SK-N-SH (cell line): ENCODE measurements at regions not wholly inside any gene's neighbourhood (a gene's known extent, or its start where the extent isn't known, plus 50 kb on each side); places are given as distances from the start of the nearest gene placed in this dataset.
A peak's percentile ranks its signal among the peaks of the same experiment; 100 is the strongest.

Experiments used
- CTCF ChIA-PET: fragments of 300-600, 350-600 bp; formaldehyde crosslinking; extraction: SDS; loops from one replicate; lab custom pipeline; 2021; lab: Yijun Ruan, JAX
- POLR2A ChIA-PET: fragments of 350-600 bp; sonication (Branson Sonifier 250); formaldehyde crosslinking; extraction: SDS; loops from one replicate; lab custom pipeline; 2020; ENCODE audit warnings: antibody characterized with exemption, inconsistent platforms; lab: Yijun Ruan, JAX
- DNase-seq: peaks from one replicate; pipeline ENCODE4 v3.0.0; 2012
- H2AFZ ChIP-seq: fragments of 200-600 bp; sonication (generic); 2 replicates; pipeline ENCODE4 v1.8.1; 2016; ENCODE audit warnings: antibody characterized with exemption, mild to moderate bottlenecking, low read depth
- H3F3A ChIP-seq: fragments of 200-600 bp; sonication (generic); replicated peaks from 2 replicates; pipeline ENCODE3; 2016; ENCODE audit warnings: antibody characterized with exemption, mild to moderate bottlenecking; ENCODE audit not compliant: insufficient read depth
- H3K27ac ChIP-seq, 2 experiments: fragments of 200-500 bp in 1 of 2; fragments of 200-600 bp in 1 of 2; sonication (Bioruptor generic) in 1 of 2; sonication (generic), shearing (Covaris generic) in 1 of 2; 2 replicates each; pipeline versions ENCODE4 v1.5.1 to v1.6.1; 2014 to 2016; ENCODE audit warnings: low read depth in 2 of 2, inconsistent platforms in 1 of 2, low read length in 1 of 2, mild to moderate bottlenecking in 1 of 2, mixed read lengths in 1 of 2
- H3K27me3 ChIP-seq: fragments of 200-600 bp; sonication (generic), shearing (Covaris generic); 2 replicates; pipeline ENCODE4 v1.6.1; 2016; ENCODE audit warnings: mixed run types; ENCODE audit not compliant: insufficient read depth
- H3K36me3 ChIP-seq, 2 experiments: fragments of 200-500 bp in 1 of 2; fragments of 200-600 bp in 1 of 2; sonication (Bioruptor generic) in 1 of 2; sonication (generic) in 1 of 2; replicated peaks in 1 of 2; 2 replicates each; pipeline versions ENCODE3 to v1.5.1; 2014 to 2016; ENCODE audit warnings: low read length in 1 of 2, mild to moderate bottlenecking in 1 of 2; ENCODE audit not compliant: insufficient read depth in 2 of 2, control insufficient read depth in 1 of 2
- H3K4me1 ChIP-seq, 2 experiments: fragments of 200-500 bp in 1 of 2; fragments of 200-600 bp in 1 of 2; sonication (Bioruptor generic) in 1 of 2; sonication (generic), shearing (Covaris generic) in 1 of 2; 2 replicates each; pipeline versions ENCODE4 v1.5.1 to v1.6.1; 2014 to 2016; ENCODE audit warnings: low read depth in 1 of 2, low read length in 1 of 2, mixed run types in 1 of 2; ENCODE audit not compliant: insufficient read depth in 2 of 2, control insufficient read depth in 1 of 2
- H3K4me2 ChIP-seq: fragments of 200-600 bp; sonication (generic), shearing (Covaris generic); 2 replicates; pipeline ENCODE4 v1.6.1; 2017; ENCODE audit warnings: mixed run types
- H3K4me3 ChIP-seq, 2 experiments: fragments of 200-500 bp in 1 of 2; fragments of 200-600 bp in 1 of 2; sonication (Bioruptor generic) in 1 of 2; sonication (generic), shearing (Covaris generic) in 1 of 2; 2 replicates each; pipeline versions ENCODE4 v1.5.1 to v1.8.1; 2014 to 2016; ENCODE audit warnings: low read depth in 2 of 2, inconsistent platforms in 1 of 2, low read length in 1 of 2, mild to moderate bottlenecking in 1 of 2, mixed read lengths in 1 of 2, moderate library complexity in 1 of 2
- H3K79me2 ChIP-seq: fragments of 200-600 bp; sonication (generic); 2 replicates; pipeline ENCODE4 v1.8.1; 2017; ENCODE audit warnings: mild to moderate bottlenecking; ENCODE audit not compliant: insufficient read depth
- H3K9ac ChIP-seq: fragments of 200-600 bp; sonication (generic); 2 replicates; pipeline ENCODE4 v1.6.1; 2017; ENCODE audit warnings: mixed run types
- H3K9me2 ChIP-seq: fragments of 200-600 bp; sonication (generic); 2 replicates; pipeline ENCODE4 v1.6.1; 2017; ENCODE audit warnings: mixed run types
- H3K9me3 ChIP-seq: fragments of 200-600 bp; sonication (generic); 2 replicates; pipeline ENCODE4 v1.6.1; 2017; ENCODE audit warnings: mixed run types, mild to moderate bottlenecking, moderate library complexity
- H4K20me1 ChIP-seq: fragments of 200-600 bp; sonication (generic); 2 replicates; pipeline ENCODE4 v1.6.1; 2017; ENCODE audit warnings: mild to moderate bottlenecking, mixed run types; ENCODE audit not compliant: insufficient read depth
- CHD2 ChIP-seq: fragments of 150-350 bp; IDR thresholded peaks from 2 replicates; pipeline ENCODE4 v1.6.1; 2018; ENCODE audit warnings: low read length; ENCODE audit not compliant: partially characterized antibody
- CTCF ChIP-seq: fragments of 200-600 bp; sonication (generic); IDR thresholded peaks from 2 replicates; pipeline ENCODE4 v1.6.1; 2017; ENCODE audit warnings: antibody characterized with exemption, mild to moderate bottlenecking, moderate library complexity
- EP300 ChIP-seq, 2 experiments: IDR thresholded peaks; 2 replicates each; pipeline versions ENCODE4 v1.4.0 to v1.6.1; 2012; ENCODE audit warnings: borderline replicate concordance in 1 of 2, low read depth in 1 of 2, low read length in 1 of 2
- EZH2phosphoT487 ChIP-seq: fragments of 200-600 bp; sonication (generic); IDR thresholded peaks from 2 replicates; pipeline ENCODE4 v1.6.1; 2017; ENCODE audit warnings: low read depth, mixed run types, mild to moderate bottlenecking, antibody characterized with exemption, moderate library complexity, borderline replicate concordance
- FOSL2 ChIP-seq: IDR thresholded peaks from 2 replicates; pipeline ENCODE4 v1.4.0; 2012; ENCODE audit warnings: low read depth, mild to moderate bottlenecking, moderate library complexity, borderline replicate concordance
- FOXM1 ChIP-seq: IDR thresholded peaks from 2 replicates; pipeline ENCODE4 v1.4.0; 2012; ENCODE audit warnings: low read depth, mild to moderate bottlenecking
- JUND ChIP-seq: IDR thresholded peaks from 2 replicates; pipeline ENCODE4 v1.4.0; 2012
- MAX ChIP-seq: IDR thresholded peaks from 2 replicates; pipeline ENCODE4 v1.4.0; 2012; ENCODE audit warnings: low read depth
- MXI1 ChIP-seq: IDR thresholded peaks from 2 replicates; pipeline ENCODE4 v1.6.1; 2012; ENCODE audit warnings: mild to moderate bottlenecking, low read depth, low read length, improper control_type of control experiment
- NFIC ChIP-seq: IDR thresholded peaks from 2 replicates; pipeline ENCODE4 v1.4.0; 2012; ENCODE audit warnings: borderline replicate concordance
- POLR2AphosphoS5 ChIP-seq: IDR thresholded peaks from 2 replicates; pipeline ENCODE4 v1.6.1; 2012; ENCODE audit warnings: low read depth, low read length
- RFX5 ChIP-seq: IDR thresholded peaks from 2 replicates; pipeline ENCODE4 v1.6.1; 2012; ENCODE audit warnings: mild to moderate bottlenecking, improper control_type of control experiment, low read length
- RXRA ChIP-seq: IDR thresholded peaks from 2 replicates; pipeline ENCODE4 v1.4.0; 2012; ENCODE audit warnings: low read depth, mild to moderate bottlenecking, borderline replicate concordance
- SIN3A ChIP-seq: IDR thresholded peaks from 2 replicates; pipeline ENCODE4 v1.6.1; 2012; ENCODE audit warnings: low read depth, mild to moderate bottlenecking, low read length, moderate library complexity, borderline replicate concordance
- SMC3 ChIP-seq: IDR thresholded peaks from 2 replicates; pipeline ENCODE4 v1.6.1; 2012; ENCODE audit warnings: low read depth, low read length, improper control_type of control experiment
- TAF1 ChIP-seq: IDR thresholded peaks from 2 replicates; pipeline ENCODE4 v1.6.1; 2012; ENCODE audit warnings: low read depth, mild to moderate bottlenecking, low read length, moderate library complexity, borderline replicate concordance
- TCF12 ChIP-seq: IDR thresholded peaks from 2 replicates; pipeline ENCODE4 v1.4.0; 2012
- USF2 ChIP-seq: fragments of 150-350 bp; IDR thresholded peaks from 2 replicates; pipeline ENCODE4 v1.6.1; 2017; ENCODE audit warnings: antibody characterized with exemption, low read length, low read depth, borderline replicate concordance
- YY1 ChIP-seq: IDR thresholded peaks from 2 replicates; pipeline ENCODE4 v1.4.0; 2012; ENCODE audit warnings: low read depth, mild to moderate bottlenecking
- ZBTB33 ChIP-seq: IDR thresholded peaks from 2 replicates; pipeline ENCODE4 v1.4.0; 2012; ENCODE audit warnings: low read depth, borderline replicate concordance
- WGBS: methylation state at CpG from one replicate; pipeline ENCODE4 v1.1.6; 2017; ENCODE audit warnings: low lambda C conversion rate; 5-methylcytosine and 5-hydroxymethylcytosine counted together

GRCh38 chr13:106377931-106378662, 157.4 kb downstream of the EFNB2 start:
- H3K4me3 ChIP-seq, result no peak overlapping the region
- no peak overlapping the region for H3K4me2 ChIP-seq
- H3K27ac ChIP-seq, result peak overlapping the region in 1 of 2 experiments; percentile 48; a peak in 1 of 4 replicates
- no peaks in the 10 kb centered on the region for H3K9me3 ChIP-seq
- no peak overlapping the region for H2AFZ ChIP-seq
- 92% methylated on average over 7 of the region's 7 CpGs for WGBS
- H3K9me2 ChIP-seq, result no peaks in the 10 kb centered on the region
- peaks cover 10 to 25% of the 10 kb centered on the region in 2 experiments for H3K4me1 ChIP-seq
- no peaks in the 10 kb centered on the region for H4K20me1 ChIP-seq
- no peak for DNase-seq
- no peaks in the 10 kb centered on the region for H3K79me2 ChIP-seq
- peaks cover 10% of the 10 kb centered on the region for H3F3A ChIP-seq
- H3K9ac ChIP-seq, result no peak overlapping the region
- CTCF ChIA-PET, result no interaction called here
- no peaks in the 10 kb centered on the region for H3K27me3 ChIP-seq
- H3K36me3 ChIP-seq, result no peaks in the 10 kb centered on the region
- TF ChIP-seq CTCF, result no peak
- no peak for TF ChIP-seq RXRA
- TF ChIP-seq SMC3, result no peak
- TF ChIP-seq YY1, result no peak
- no peak for TF ChIP-seq USF2
- TF ChIP-seq MAX, result no peak
- no peak for TF ChIP-seq NFIC
- no peak for TF ChIP-seq EP300 (IDR thresholded peaks at IDR 0.05; ENCODE audit: borderline replicate concordance in 1 of 2, low read depth in 1 of 2, low read length in 1 of 2)
- TF ChIP-seq, all 33 proteins: peak for 0
- POLR2A ChIA-PET, result no interaction called here

GRCh38 chr13:106377341-106377740, 158.1 kb downstream of the EFNB2 start:
- no peak for TF ChIP-seq CTCF
- TF ChIP-seq MXI1, result no peak
- TF ChIP-seq CHD2, result no peak
- no peak for TF ChIP-seq SIN3A
- TF ChIP-seq TAF1, result no peak
- no peak for TF ChIP-seq EP300 (IDR thresholded peaks at IDR 0.05; ENCODE audit: borderline replicate concordance in 1 of 2, low read depth in 1 of 2, low read length in 1 of 2)
- TF ChIP-seq ZBTB33, result no peak
- TF ChIP-seq FOXM1, result no peak
- no peak for TF ChIP-seq POLR2AphosphoS5
- no peak for TF ChIP-seq RXRA
- no peak for TF ChIP-seq TCF12
- no peak for TF ChIP-seq FOSL2
- TF ChIP-seq JUND, result no peak
- TF ChIP-seq RFX5, result no peak
- TF ChIP-seq EZH2phosphoT487, result no peak
- TF ChIP-seq, all 33 proteins: peak for 0
- Histone ChIP-seq H3K4me1 (peaks cover 12 to 30% of the 10 kb centered on the region in 2 experiments), H3K4me2 (no peak overlapping the region), H4K20me1 (no peaks in the 10 kb centered on the region), H3F3A (peaks cover 18% of the 10 kb centered on the region), H3K9me2 (no peaks in the 10 kb centered on the region), H3K27ac (peak overlapping the region in 1 of 2 experiments; percentile 73; a peak in 2 of 4 replicates), H3K9ac (no peak overlapping the region), H3K27me3 (no peaks in the 10 kb centered on the region), H3K79me2 (no peaks in the 10 kb centered on the region), H3K4me3 (no peak overlapping the region), H3K9me3 (no peaks in the 10 kb centered on the region), H3K36me3 (no peaks in the 10 kb centered on the region), H2AFZ (no peak overlapping the region)
- no peak for DNase-seq
- ChIA-PET CTCF (no interaction called here), POLR2A (no interaction called here)
- WGBS, result 95% methylated on average over 7 of the region's 7 CpGs
